ENCODE measurements at regions not wholly inside any gene's neighbourhood (a gene's known extent, or its start where the extent isn't known, plus 50 kb on each side); places are given as distances from the start of the nearest gene placed in this dataset.
"Not testable (repeated sequence)": the region's sequence is repeated elsewhere in the genome, so short reads cannot be mapped to it uniquely, and the experiment has no call there.

- H3F3A ChIP-seq (ENCODE audit: insufficient read depth, low read length), result no peaks in the 10 kb centered on the region
- H2AFZ ChIP-seq (ENCODE audit: low read length), result no peak overlapping the region
- no peak for TF ChIP-seq EZH2 (IDR thresholded peaks at IDR 0.05; ENCODE audit: borderline replicate concordance, low read length)
- TF ChIP-seq CTCF (IDR thresholded peaks at IDR 0.05; ENCODE audit: low read length), result no peak
- no peaks in the 10 kb centered on the region for H4K20me1 ChIP-seq (ENCODE audit: insufficient read depth, low read length)
- H3K27me3 ChIP-seq (ENCODE audit: insufficient read depth, low read length), result no peaks in the 10 kb centered on the region
- H3K4me1 ChIP-seq (ENCODE audit: insufficient read depth, low read length, severe bottlenecking), result no peaks in the 10 kb centered on the region
- no peak overlapping the region for H3K9ac ChIP-seq (ENCODE audit: low read length)
- H3K36me3 ChIP-seq (ENCODE audit: insufficient read depth, low read length), result no peaks in the 10 kb centered on the region
- H3K79me2 ChIP-seq (ENCODE audit: insufficient read depth, low read length), result no peaks in the 10 kb centered on the region
- no peaks in the 10 kb centered on the region; the same call in 1 of the 2 replicates for H3K9me2 ChIP-seq (ENCODE audit: low read depth, low read length)
- H3K4me2 ChIP-seq (ENCODE audit: low read length), result no peak overlapping the region
- no peaks in the 10 kb centered on the region for H3K9me3 ChIP-seq (ENCODE audit: low read length)
- no peak overlapping the region for H3K27ac ChIP-seq (ENCODE audit: low read depth, low read length, poor library complexity, severe bottlenecking)
- H3K4me3 ChIP-seq (ENCODE audit: low read depth, low read length, poor library complexity, severe bottlenecking), result no peak overlapping the region
Observed at GRCh38 chr5:92659246-92659645, 921.8 kb downstream of the NR2F1-AS1 start.

DNA sequence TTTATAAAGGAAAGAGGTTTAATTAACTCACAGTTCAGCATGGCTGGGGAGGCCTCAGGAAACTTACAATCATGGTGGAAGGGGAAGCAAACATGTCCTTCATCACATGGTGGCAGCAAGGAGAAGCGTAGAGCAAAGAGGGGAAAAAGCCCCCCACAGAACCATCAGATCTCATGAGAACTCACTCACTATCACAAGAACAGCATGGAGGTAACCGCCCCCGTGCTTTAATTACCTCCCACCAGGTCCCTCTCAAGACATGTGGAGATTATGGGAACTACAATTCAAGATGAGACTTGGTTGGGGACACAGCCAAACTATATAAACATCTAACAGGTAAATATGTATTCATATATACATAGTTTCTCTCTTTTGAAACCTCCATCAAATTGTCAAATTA lies 926.4 kb downstream of the NR2F1-AS1 start:
- H3K79me2 ChIP-seq (ENCODE audit: insufficient read depth, low read length); H3F3A ChIP-seq (ENCODE audit: insufficient read depth, low read length); H3K9me3 ChIP-seq (ENCODE audit: low read length); H3K9ac ChIP-seq (ENCODE audit: low read length); H3K4me1 ChIP-seq (ENCODE audit: insufficient read depth, low read length, severe bottlenecking); H3K27me3 ChIP-seq (ENCODE audit: insufficient read depth, low read length); H4K20me1 ChIP-seq (ENCODE audit: insufficient read depth, low read length); H3K27ac ChIP-seq (ENCODE audit: low read depth, low read length, poor library complexity, severe bottlenecking); H3K9me2 ChIP-seq (ENCODE audit: low read depth, low read length); H3K4me3 ChIP-seq (ENCODE audit: low read depth, low read length, poor library complexity, severe bottlenecking); H3K36me3 ChIP-seq (ENCODE audit: insufficient read depth, low read length); H3K4me2 ChIP-seq (ENCODE audit: low read length); H2AFZ ChIP-seq (ENCODE audit: low read length): not testable (repeated sequence)

- no peak overlapping the region for H2AFZ ChIP-seq (ENCODE audit: low read length)
- no peaks in the 10 kb centered on the region for H3K27me3 ChIP-seq (ENCODE audit: insufficient read depth, low read length)
- H3K36me3 ChIP-seq (ENCODE audit: insufficient read depth, low read length), result no peaks in the 10 kb centered on the region
- no peak overlapping the region for H3K4me2 ChIP-seq (ENCODE audit: low read length)
- H3K4me3 ChIP-seq (ENCODE audit: low read depth, low read length, poor library complexity, severe bottlenecking), result no peak overlapping the region
- no peaks in the 10 kb centered on the region for H4K20me1 ChIP-seq (ENCODE audit: insufficient read depth, low read length)
- H3K27ac ChIP-seq (ENCODE audit: low read depth, low read length, poor library complexity, severe bottlenecking), result no peak overlapping the region
- no peaks in the 10 kb centered on the region for H3K79me2 ChIP-seq (ENCODE audit: insufficient read depth, low read length)
- no peak overlapping the region for H3K9ac ChIP-seq (ENCODE audit: low read length)
- H3F3A ChIP-seq (ENCODE audit: insufficient read depth, low read length), result no peaks in the 10 kb centered on the region
- no peaks in the 10 kb centered on the region for H3K4me1 ChIP-seq (ENCODE audit: insufficient read depth, low read length, severe bottlenecking)
- no peaks in the 10 kb centered on the region for H3K9me3 ChIP-seq (ENCODE audit: low read length)
- TF ChIP-seq EZH2 (IDR thresholded peaks at IDR 0.05; ENCODE audit: borderline replicate concordance, low read length) (no peak), CTCF (IDR thresholded peaks at IDR 0.05; ENCODE audit: low read length) (no peak)
- no peaks in the 10 kb centered on the region; the same call in 1 of the 2 replicates for H3K9me2 ChIP-seq (ENCODE audit: low read depth, low read length)
Observed at GRCh38 chr5:92653730-92654461, 927.1 kb downstream of the NR2F1-AS1 start.

DNA sequence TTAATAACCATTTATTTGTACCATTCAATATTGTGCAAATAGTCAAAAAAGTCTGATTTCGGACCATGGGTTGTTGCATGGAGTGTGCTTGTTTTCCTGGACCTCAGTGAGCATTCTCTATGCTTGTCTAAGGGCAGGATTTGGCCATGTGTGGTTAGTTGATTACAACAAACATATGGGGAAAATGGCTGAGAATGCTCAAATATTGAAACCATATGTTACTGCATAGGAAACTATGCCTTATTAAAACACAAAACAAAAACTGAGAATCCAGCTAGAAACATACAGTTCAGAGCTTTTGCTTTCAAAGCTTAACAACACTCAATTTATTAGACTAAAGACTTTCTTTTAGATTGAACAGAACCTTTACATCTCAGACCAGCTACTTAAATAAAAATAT lies 928.3 kb downstream of the NR2F1-AS1 start:
- Histone ChIP-seq H4K20me1 (ENCODE audit: insufficient read depth, low read length) (no peaks in the 10 kb centered on the region), H2AFZ (ENCODE audit: low read length) (no peak overlapping the region), H3K9me3 (ENCODE audit: low read length) (no peaks in the 10 kb centered on the region), H3K36me3 (ENCODE audit: insufficient read depth, low read length) (no peaks in the 10 kb centered on the region), H3K4me2 (ENCODE audit: low read length) (no peak overlapping the region), H3K27me3 (ENCODE audit: insufficient read depth, low read length) (no peaks in the 10 kb centered on the region), H3K79me2 (ENCODE audit: insufficient read depth, low read length) (no peaks in the 10 kb centered on the region), H3K4me1 (ENCODE audit: insufficient read depth, low read length, severe bottlenecking) (no peaks in the 10 kb centered on the region), H3K4me3 (ENCODE audit: low read depth, low read length, poor library complexity, severe bottlenecking) (no peak overlapping the region), H3K27ac (ENCODE audit: low read depth, low read length, poor library complexity, severe bottlenecking) (no peak overlapping the region), H3K9me2 (ENCODE audit: low read depth, low read length) (no peaks in the 10 kb centered on the region; the same call in 1 of the 2 replicates), H3K9ac (ENCODE audit: low read length) (no peak overlapping the region), H3F3A (ENCODE audit: insufficient read depth, low read length) (no peaks in the 10 kb centered on the region)
- TF ChIP-seq CTCF (IDR thresholded peaks at IDR 0.05; ENCODE audit: low read length), result no peak

Measured in OCI-LY1 (cell line).